ENCODE measurements at regions not wholly inside any gene's neighbourhood (a gene's known extent, or its start where the extent isn't known, plus 50 kb on each side); places are given as distances from the start of the nearest gene placed in this dataset.

DNA sequence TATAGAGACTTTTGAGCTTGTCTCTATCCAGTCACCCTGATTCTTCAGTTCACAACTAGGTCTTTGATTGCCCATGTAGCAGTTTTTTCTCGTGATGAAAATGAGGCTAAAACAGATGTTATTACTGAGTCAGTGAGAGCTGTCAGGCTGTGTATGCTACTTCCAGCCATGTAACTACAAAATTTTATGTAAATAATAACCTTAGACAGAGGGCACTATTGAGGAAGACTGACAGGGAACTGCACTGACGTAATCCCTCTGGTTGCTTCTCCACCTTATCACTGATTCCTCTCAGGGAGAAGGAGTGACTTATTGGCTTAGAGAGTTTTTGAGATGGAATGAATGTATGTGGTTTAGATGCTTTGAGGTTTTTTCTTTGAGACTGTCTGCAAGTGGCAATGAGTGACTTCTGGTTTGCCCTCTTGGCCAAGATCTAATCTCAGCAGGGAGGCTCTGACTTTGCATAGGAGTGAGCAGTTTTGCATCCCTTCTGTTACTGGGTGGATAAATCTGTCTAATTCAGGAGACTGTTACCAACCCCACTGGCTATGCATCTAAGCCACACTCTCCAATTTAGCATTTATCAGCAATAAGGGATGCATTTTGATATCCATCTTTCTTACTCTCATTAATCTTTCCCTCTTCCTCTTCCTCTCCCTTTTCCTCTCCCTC is 555.2 kb upstream of the FANCL start:
- H3K4me3 ChIP-seq (ENCODE audit: low read length): no peak overlapping the region
- no peak for DNase-seq (ENCODE audit: low read depth)
- TF ChIP-seq, protein P1, sequence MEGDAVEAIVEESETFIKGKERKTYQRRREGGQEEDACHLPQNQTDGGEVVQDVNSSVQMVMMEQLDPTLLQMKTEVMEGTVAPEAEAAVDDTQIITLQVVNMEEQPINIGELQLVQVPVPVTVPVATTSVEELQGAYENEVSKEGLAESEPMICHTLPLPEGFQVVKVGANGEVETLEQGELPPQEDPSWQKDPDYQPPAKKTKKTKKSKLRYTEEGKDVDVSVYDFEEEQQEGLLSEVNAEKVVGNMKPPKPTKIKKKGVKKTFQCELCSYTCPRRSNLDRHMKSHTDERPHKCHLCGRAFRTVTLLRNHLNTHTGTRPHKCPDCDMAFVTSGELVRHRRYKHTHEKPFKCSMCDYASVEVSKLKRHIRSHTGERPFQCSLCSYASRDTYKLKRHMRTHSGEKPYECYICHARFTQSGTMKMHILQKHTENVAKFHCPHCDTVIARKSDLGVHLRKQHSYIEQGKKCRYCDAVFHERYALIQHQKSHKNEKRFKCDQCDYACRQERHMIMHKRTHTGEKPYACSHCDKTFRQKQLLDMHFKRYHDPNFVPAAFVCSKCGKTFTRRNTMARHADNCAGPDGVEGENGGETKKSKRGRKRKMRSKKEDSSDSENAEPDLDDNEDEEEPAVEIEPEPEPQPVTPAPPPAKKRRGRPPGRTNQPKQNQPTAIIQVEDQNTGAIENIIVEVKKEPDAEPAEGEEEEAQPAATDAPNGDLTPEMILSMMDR (conservative IDR thresholded peaks at IDR 0.05; ENCODE audit: low read depth, low read length): no peak

DNA sequence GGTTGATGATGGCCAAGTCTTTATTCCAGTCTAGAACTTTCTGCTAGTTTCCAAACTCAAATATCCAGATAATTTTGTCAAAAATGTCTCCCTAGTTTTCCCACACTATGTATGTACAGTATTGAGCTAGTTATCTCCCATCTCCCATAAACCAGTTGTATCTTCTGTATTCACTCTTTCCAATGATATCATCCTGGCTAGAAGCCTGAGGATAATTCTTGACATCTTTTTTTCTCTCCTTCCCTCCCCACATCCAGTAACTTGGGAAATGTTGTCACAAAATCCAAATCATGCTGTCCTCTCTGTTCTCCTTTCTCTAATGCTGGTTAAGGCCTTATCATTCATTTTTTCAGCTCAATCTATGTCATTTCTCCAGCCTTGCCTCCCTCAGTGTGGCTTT is 553.8 kb upstream of the FANCL start:
- DNase-seq (ENCODE audit: low read depth): no peak
- H3K4me3 ChIP-seq (ENCODE audit: low read length): no peak overlapping the region
- TF ChIP-seq, protein P1 (conservative IDR thresholded peaks at IDR 0.05; ENCODE audit: low read depth, low read length): no peak

DNA sequence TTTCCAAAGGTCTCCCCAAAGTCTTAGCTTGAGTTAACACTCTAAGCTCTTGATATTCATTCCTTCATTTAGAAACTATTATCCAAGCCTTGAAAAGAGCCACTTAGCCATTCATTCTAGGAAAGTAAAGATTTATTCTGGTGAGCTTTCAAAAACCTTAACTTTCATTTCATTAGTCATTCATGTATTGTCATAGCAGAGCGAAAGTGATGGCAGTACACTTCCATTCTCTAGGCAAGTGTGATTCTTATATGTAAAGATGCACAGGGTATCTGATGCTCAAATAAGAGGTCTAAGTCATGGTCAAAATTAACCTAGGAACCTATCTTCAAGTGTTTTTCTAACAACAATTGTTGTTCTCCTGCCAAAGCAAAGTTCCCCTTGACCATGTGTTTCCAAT is 553.0 kb upstream of the FANCL start:
- DNase-seq (ENCODE audit: low read depth): no peak
- no peak overlapping the region for H3K4me3 ChIP-seq (ENCODE audit: low read length)
- TF ChIP-seq, protein P1 (conservative IDR thresholded peaks at IDR 0.05; ENCODE audit: low read depth, low read length): no peak

DNA sequence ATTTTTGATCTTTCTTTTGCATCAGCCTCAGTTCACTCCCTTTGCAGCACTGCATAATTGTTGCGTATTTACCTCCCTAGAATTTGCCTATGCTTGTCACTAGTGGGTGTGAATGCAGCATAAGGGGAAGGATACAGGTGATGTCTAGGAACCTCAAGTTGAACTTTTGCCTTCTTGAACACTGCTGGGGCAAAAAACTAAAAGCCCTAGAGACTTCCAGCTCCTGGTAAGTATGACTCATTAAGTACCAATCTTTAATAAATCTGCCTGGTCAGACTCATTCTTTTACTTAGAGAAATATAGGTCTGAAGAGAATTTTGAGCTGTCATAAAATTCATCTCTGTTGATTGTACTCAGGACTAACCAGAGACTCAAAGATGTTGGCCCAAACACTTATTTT is 547.3 kb upstream of the FANCL start:
- no peak overlapping the region for H3K4me3 ChIP-seq (ENCODE audit: low read length)
- peak; percentile 12 for DNase-seq (ENCODE audit: low read depth)
- TF ChIP-seq, protein P1 (conservative IDR thresholded peaks at IDR 0.05; ENCODE audit: low read depth, low read length): no peak

DNA sequence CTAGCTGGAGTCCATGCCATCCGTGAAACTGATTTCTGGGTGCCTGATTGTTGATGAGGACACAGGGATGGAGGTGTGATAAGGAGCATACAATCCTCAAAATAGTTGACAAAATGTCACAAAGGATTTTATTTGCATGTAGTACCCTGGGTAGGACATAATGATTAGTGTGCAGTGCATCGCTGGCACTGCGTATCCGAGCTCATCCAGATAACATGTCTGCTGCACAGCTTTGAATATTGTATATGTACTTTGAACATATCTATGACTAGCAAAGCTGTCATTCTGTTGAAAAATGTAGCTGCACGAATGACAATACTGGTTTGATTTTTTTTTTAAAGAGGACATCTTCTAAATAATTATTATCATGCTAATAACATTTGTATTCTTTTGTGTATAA is 529.7 kb upstream of the FANCL start:
- H3K4me3 ChIP-seq (ENCODE audit: low read length): no peak overlapping the region
- TF ChIP-seq, protein P1 (conservative IDR thresholded peaks at IDR 0.05; ENCODE audit: low read depth, low read length): no peak
- DNase-seq (ENCODE audit: low read depth): no peak

DNA sequence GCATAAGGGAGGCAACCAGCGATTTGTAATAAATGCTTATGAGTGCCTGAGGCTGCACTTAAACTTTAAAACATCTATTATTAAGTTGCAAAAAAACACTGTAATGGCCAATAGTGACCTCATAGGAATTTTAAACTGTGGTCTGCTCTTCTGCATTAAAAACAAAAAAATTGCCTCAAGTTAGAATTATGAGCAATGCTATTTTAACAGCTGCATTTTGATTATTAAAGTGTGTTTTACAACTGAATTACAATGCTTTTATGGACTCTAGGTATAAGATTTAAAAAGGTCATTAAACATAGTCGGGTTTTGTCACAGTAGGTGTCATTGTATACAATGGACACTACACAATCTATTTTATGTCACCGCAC is 528.7 kb upstream of the FANCL start:
- DNase-seq (ENCODE audit: low read depth): no peak
- TF ChIP-seq, protein P1 (conservative IDR thresholded peaks at IDR 0.05; ENCODE audit: low read depth, low read length): no peak
- H3K4me3 ChIP-seq (ENCODE audit: low read length): no peak overlapping the region

DNA sequence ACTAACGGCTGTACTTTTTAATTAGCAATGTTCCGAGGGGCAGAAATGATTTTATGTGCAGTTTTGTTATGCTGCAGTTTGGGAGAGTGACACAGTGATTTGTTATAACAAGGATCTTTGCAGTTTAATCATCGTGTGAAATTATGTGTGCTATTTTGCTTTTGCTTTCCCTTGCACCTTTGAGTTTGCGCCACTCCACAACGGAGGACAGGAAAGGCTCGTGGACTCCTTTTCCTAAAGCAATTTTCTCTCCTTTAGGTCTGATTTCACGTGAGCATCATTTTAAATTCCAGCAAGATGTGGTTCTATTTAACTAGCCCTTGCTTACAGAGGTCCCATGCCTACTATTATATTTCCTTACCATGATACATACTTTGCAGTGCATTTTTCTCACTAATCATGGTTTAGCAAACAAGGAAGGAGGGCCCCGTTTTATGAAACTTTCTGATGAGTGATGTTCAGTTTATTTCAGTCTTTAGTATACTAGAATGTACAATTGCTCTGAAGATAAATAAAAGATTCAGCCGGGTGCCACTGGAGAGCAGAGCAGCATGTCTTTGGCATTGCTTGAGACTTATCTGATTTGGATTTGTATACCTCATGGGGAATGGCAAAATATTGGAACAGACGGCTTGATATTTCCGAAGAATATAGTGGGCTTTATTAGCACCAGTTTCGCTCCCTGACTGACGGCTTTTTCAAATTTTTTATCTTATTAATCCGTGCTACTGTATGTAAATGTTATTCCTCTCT is 528.2 kb upstream of the FANCL start:
- no peak for DNase-seq (ENCODE audit: low read depth)
- no peak overlapping the region for H3K4me3 ChIP-seq (ENCODE audit: low read length)
- TF ChIP-seq, protein P1 (conservative IDR thresholded peaks at IDR 0.05; ENCODE audit: low read depth, low read length): no peak

Measured in retinal pigment epithelial cell (primary cell).